K562 (cell line): ENCODE measurements at regions not wholly inside any gene's neighbourhood (a gene's known extent, or its start where the extent isn't known, plus 50 kb on each side); places are given as distances from the start of the nearest gene placed in this dataset.

ENCODE experiments used
- CBX8 ChIP-seq: fragments of 200-600 bp; sonication (generic); IDR thresholded peaks from 2 replicates; pipeline ENCODE4 v1.6.1; 2012; ENCODE audit warnings: borderline replicate concordance, mixed run types, low read depth, mild to moderate bottlenecking, moderate library complexity, mixed read lengths, low read length, control low read depth, inconsistent platforms; ENCODE audit not compliant: poor library complexity, severe bottlenecking; ENCODE audit errors: extremely low read depth
- NFYB ChIP-seq: IDR thresholded peaks from 2 replicates; pipeline ENCODE4 v1.6.1; 2011; ENCODE audit warnings: mild to moderate bottlenecking, moderate library complexity; ENCODE audit not compliant: insufficient read length; ENCODE audit errors: extremely low read depth
- ZC3H4 ChIP-seq: sonication (generic); formaldehyde crosslinking; IDR thresholded peaks from 2 replicates; pipeline ENCODE4 v1.9.0; 2021; ENCODE audit warnings: missing genetic modification reagents, borderline replicate concordance
- ZNF133 ChIP-seq: fragments of 250-450 bp; sonication (Bioruptor Pico); IDR thresholded peaks from 2 replicates; pipeline ENCODE4 v1.4.0; 2020; ENCODE audit warnings: mild to moderate bottlenecking
- TF ChIP-seq, protein P1 (sequence below): fragments of 200-400 bp; formaldehyde crosslinking; IDR thresholded peaks from 2 replicates; pipeline ENCODE4 v1.6.1; 2017; ENCODE audit warnings: mild to moderate bottlenecking, low read depth, low read length, moderate library complexity
- TF ChIP-seq, protein P2 (sequence below), 2 experiments: fragments of 450-650 bp; IDR thresholded peaks; 2 replicates each; pipeline ENCODE4 v1.6.1; 2018; ENCODE audit warnings: mild to moderate bottlenecking in 2 of 2, low read depth in 1 of 2; ENCODE audit not compliant: partially characterized antibody in 2 of 2

DNA sequence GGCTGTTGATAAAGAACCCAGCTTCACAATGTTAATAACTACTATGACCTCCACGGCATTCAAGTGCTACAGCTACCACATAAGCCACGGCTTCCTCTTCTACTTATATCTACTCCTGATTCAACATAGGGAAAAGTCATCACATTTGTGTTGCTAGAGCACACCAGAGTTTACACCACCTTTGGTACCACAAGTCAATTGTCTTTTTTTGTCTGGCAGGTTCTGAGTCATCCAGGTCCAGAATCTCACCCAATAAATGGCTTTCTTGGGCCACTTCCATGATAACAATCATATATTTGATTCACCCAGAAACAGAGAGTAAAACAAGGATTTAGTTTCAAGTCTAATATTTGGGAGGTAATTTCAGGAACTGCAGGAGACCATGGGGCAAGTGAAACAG, 480.2 kb downstream of the TMX3 start (continued):
- TF ChIP-seq, protein P1, sequence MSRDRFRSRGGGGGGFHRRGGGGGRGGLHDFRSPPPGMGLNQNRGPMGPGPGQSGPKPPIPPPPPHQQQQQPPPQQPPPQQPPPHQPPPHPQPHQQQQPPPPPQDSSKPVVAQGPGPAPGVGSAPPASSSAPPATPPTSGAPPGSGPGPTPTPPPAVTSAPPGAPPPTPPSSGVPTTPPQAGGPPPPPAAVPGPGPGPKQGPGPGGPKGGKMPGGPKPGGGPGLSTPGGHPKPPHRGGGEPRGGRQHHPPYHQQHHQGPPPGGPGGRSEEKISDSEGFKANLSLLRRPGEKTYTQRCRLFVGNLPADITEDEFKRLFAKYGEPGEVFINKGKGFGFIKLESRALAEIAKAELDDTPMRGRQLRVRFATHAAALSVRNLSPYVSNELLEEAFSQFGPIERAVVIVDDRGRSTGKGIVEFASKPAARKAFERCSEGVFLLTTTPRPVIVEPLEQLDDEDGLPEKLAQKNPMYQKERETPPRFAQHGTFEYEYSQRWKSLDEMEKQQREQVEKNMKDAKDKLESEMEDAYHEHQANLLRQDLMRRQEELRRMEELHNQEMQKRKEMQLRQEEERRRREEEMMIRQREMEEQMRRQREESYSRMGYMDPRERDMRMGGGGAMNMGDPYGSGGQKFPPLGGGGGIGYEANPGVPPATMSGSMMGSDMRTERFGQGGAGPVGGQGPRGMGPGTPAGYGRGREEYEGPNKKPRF: no peak
- TF ChIP-seq NFYB: no peak
- TF ChIP-seq, protein P2, sequence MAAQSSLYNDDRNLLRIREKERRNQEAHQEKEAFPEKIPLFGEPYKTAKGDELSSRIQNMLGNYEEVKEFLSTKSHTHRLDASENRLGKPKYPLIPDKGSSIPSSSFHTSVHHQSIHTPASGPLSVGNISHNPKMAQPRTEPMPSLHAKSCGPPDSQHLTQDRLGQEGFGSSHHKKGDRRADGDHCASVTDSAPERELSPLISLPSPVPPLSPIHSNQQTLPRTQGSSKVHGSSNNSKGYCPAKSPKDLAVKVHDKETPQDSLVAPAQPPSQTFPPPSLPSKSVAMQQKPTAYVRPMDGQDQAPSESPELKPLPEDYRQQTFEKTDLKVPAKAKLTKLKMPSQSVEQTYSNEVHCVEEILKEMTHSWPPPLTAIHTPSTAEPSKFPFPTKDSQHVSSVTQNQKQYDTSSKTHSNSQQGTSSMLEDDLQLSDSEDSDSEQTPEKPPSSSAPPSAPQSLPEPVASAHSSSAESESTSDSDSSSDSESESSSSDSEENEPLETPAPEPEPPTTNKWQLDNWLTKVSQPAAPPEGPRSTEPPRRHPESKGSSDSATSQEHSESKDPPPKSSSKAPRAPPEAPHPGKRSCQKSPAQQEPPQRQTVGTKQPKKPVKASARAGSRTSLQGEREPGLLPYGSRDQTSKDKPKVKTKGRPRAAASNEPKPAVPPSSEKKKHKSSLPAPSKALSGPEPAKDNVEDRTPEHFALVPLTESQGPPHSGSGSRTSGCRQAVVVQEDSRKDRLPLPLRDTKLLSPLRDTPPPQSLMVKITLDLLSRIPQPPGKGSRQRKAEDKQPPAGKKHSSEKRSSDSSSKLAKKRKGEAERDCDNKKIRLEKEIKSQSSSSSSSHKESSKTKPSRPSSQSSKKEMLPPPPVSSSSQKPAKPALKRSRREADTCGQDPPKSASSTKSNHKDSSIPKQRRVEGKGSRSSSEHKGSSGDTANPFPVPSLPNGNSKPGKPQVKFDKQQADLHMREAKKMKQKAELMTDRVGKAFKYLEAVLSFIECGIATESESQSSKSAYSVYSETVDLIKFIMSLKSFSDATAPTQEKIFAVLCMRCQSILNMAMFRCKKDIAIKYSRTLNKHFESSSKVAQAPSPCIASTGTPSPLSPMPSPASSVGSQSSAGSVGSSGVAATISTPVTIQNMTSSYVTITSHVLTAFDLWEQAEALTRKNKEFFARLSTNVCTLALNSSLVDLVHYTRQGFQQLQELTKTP (IDR thresholded peaks at IDR 0.05; ENCODE audit: low read depth in 1 of 2, partially characterized antibody in 2 of 2): no peak
- TF ChIP-seq CBX8: no peak
- TF ChIP-seq ZC3H4 (CRISPR knock-in tag): no peak
- no peak for TF ChIP-seq ZNF133 (CRISPR knock-in tag)
